K562 (cell line): ENCODE measurements at regions not wholly inside any gene's neighbourhood (a gene's known extent, or its start where the extent isn't known, plus 50 kb on each side); places are given as distances from the start of the nearest gene placed in this dataset.

Experiments
- EZH2 ChIP-seq: IDR thresholded peaks from 2 replicates; pipeline ENCODE4 v1.6.1; 2012; ENCODE audit warnings: low read depth, mild to moderate bottlenecking, inconsistent platforms, low read length, borderline replicate concordance
- PCBP1 ChIP-seq: fragments of 200-400 bp; formaldehyde crosslinking; IDR thresholded peaks from 2 replicates; pipeline ENCODE4 v1.6.1; 2018; ENCODE audit warnings: mild to moderate bottlenecking, low read depth, low read length; ENCODE audit not compliant: poor library complexity, severe bottlenecking
- POLR2AphosphoS2 ChIP-seq: IDR thresholded peaks from 2 replicates; pipeline ENCODE4 v1.6.1; 2012; ENCODE audit warnings: low read length, improper control_type of control experiment
- REST ChIP-seq, 2 experiments: fragments of 450-650 bp; formaldehyde crosslinking in 1 of 2; IDR thresholded peaks; 2 replicates each; pipeline versions ENCODE4 v1.4.0 to v1.6.1; 2014 to 2020; ENCODE audit warnings: mild to moderate bottlenecking in 2 of 2, borderline replicate concordance in 1 of 2, low read depth in 1 of 2
- SETDB1 ChIP-seq: IDR thresholded peaks from one replicate; pipeline ENCODE4 v1.6.1; 2012; ENCODE audit warnings: low read length, control low read depth, inconsistent platforms
- THAP7 ChIP-seq: fragments of 250-450 bp; sonication (Bioruptor Pico); IDR thresholded peaks from 2 replicates; pipeline ENCODE4 v1.5.0; 2021

GRCh38 chr9:108544866-108545265 lies 310.9 kb downstream of the ACTL7B start:
- TF ChIP-seq EZH2 (no peak), POLR2AphosphoS2 (no peak), THAP7 (no peak), REST (IDR thresholded peaks at IDR 0.05; ENCODE audit: borderline replicate concordance) (no peak), REST (CRISPR knock-in tag; IDR thresholded peaks at IDR 0.05; ENCODE audit: low read depth) (no peak), SETDB1 (no peak), PCBP1 (no peak)
